Small intestine (tissue), 7 donors: ENCODE measurements at regions not wholly inside any gene's neighbourhood (a gene's known extent, or its start where the extent isn't known, plus 50 kb on each side); places are given as distances from the start of the nearest gene placed in this dataset.
A peak's percentile ranks its signal among the peaks of the same experiment; 100 is the strongest.

Experiments used
- DNase-seq, 2 donors: peaks; one replicate each; pipeline versions ENCODE4 v3.0.0 to v3.0.0-alpha.2; 2013
- FAIRE-seq: peaks from 2 replicates; lab custom pipeline; 2012; peaks lifted over from hg19 to GRCh38; lab: Jason Lieb, UNC
- H3K27ac ChIP-seq, 3 donors: one replicate each; pipeline ENCODE4 v1.5.1; 2013; ENCODE audit warnings: low read length in 2 of 3, mild to moderate bottlenecking in 2 of 3, control low read depth in 1 of 3, inconsistent platforms in 1 of 3, low read depth in 1 of 3, moderate library complexity in 1 of 3
- H3K27me3 ChIP-seq, 3 donors: one replicate each; pipeline ENCODE4 v1.6.1; 2013; ENCODE audit warnings: low read length in 3 of 3, inconsistent platforms in 1 of 3; ENCODE audit not compliant: control insufficient read depth in 3 of 3, insufficient read depth in 3 of 3
- H3K36me3 ChIP-seq, 3 donors: one replicate each; pipeline ENCODE4 v1.6.1; 2013; ENCODE audit warnings: low read length in 3 of 3, inconsistent platforms in 1 of 3, low read depth in 1 of 3, mild to moderate bottlenecking in 1 of 3, moderate library complexity in 1 of 3; ENCODE audit not compliant: control insufficient read depth in 3 of 3, insufficient read depth in 2 of 3
- H3K4me1 ChIP-seq, 3 donors: one replicate each; pipeline ENCODE4 v1.6.1; 2013; ENCODE audit warnings: low read length in 2 of 3, inconsistent platforms in 1 of 3, low read depth in 1 of 3, mild to moderate bottlenecking in 1 of 3, moderate library complexity in 1 of 3; ENCODE audit not compliant: control insufficient read depth in 3 of 3, insufficient read depth in 2 of 3
- H3K4me3 ChIP-seq, 3 donors: one replicate each; pipeline ENCODE4 v1.5.1; 2013; ENCODE audit warnings: low read length in 3 of 3, control low read depth in 1 of 3, inconsistent platforms in 1 of 3, low read depth in 1 of 3, mild to moderate bottlenecking in 1 of 3, moderate library complexity in 1 of 3
- H3K9me3 ChIP-seq, 2 donors: one replicate each; pipeline ENCODE4 v1.6.1; 2013; ENCODE audit warnings: low read depth in 1 of 2, low read length in 1 of 2; ENCODE audit not compliant: control insufficient read depth in 2 of 2, insufficient read depth in 1 of 2
- WGBS, 3 donors: extraction: QIAGEN DNeasy Blood & Tissue Kit; methylation state at CpG; one replicate each; pipeline ENCODE4 v1.1.7; 2013; 5-methylcytosine and 5-hydroxymethylcytosine counted together
- donor health status: healthy with polysubstance abuse.
- donor health status: control.
- donor health status: control.
- donor health status: Bipolar disorder and iron deficiency.
- donor health status: healthy.

GRCh38 chr6:127013865-127014264 is 104.6 kb upstream of the RSPO3 start:
- Histone ChIP-seq H3K27ac (no peak overlapping the region), H3K27me3 (no peaks in the 10 kb centered on the region), H3K36me3 (no peaks in the 10 kb centered on the region), H3K9me3 (no peaks in the 10 kb centered on the region), H3K4me3 (no peak overlapping the region), H3K4me1 (no peaks in the 10 kb centered on the region)
- DNase-seq (no peak), FAIRE-seq (no peak)
- WGBS, 3 donors: 47 to 83% (median 56%) methylated on average over 3 of the region's 3 CpGs

GRCh38 chr6:127015858-127016257 is 102.6 kb upstream of the RSPO3 start:
- Histone ChIP-seq H3K36me3 (no peaks in the 10 kb centered on the region), H3K27ac (no peak overlapping the region), H3K27me3 (no peaks in the 10 kb centered on the region), H3K4me3 (no peak overlapping the region), H3K9me3 (no peaks in the 10 kb centered on the region), H3K4me1 (no peaks in the 10 kb centered on the region)
- DNase-seq (no peak), FAIRE-seq (no peak)

- Histone ChIP-seq H3K36me3 (no peaks in the 10 kb centered on the region), H3K27me3 (no peaks in the 10 kb centered on the region), H3K4me1 (no peaks in the 10 kb centered on the region), H3K27ac (no peak overlapping the region), H3K4me3 (no peak overlapping the region), H3K9me3 (no peaks in the 10 kb centered on the region)
- FAIRE-seq: no peak
- no peak for DNase-seq
- WGBS, 3 donors: 48 to 56% (median 48%) methylated on average over 1 of the region's 1 CpG
Measured at GRCh38 chr6:127019828-127020227, 98.6 kb upstream of the RSPO3 start.

- DNase-seq (peak; percentile 8 to 13), FAIRE-seq (no peak)
- Histone ChIP-seq H3K27me3 (no peaks in the 10 kb centered on the region), H3K4me3 (no peak overlapping the region), H3K9me3 (no peaks in the 10 kb centered on the region), H3K36me3 (no peaks in the 10 kb centered on the region), H3K27ac (no peak overlapping the region), H3K4me1 (no peaks in the 10 kb centered on the region)
- 10 to 36% (median 15%) methylated on average over 7 of the region's 7 CpGs for WGBS, 3 donors
Measured at GRCh38 chr6:127022302-127022701, 96.2 kb upstream of the RSPO3 start.

DNA sequence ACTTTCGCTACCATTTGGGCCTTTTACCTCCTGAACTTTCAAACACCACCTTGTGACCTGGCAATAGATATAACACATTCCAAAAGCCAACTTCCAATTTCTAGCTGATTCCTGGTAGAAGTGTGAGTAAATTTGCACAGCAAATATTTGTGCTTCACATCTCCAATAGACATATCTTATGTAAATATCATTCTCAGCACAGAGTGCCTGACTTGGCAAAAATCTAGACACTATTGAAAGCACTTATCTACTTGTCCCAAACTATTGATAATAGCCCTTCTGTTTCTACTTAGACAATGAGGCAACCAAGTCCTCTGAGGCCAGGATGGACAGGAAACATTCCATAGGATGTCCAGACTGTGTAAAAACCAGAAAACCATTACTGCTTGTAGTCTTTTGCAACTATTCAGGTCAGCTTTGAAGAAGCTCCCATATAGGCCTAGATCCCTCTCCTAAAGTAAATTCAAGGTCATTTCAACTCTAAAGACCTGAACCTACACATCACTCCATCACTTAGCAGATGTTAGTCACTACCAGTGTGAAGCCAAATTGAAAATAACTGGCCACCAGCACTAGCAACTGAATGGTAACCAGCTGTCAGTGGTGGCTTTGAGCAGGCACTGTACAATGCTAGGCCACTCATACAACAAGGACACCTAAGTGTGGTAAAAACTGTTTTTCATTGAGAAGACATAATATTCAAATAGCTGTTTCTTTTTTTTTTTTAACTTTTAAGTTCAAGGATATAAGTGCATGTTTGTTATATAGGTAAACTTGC is 95.3 kb upstream of the RSPO3 start:
- no peak overlapping the region for H3K4me3 ChIP-seq
- H3K27ac ChIP-seq: no peak overlapping the region
- no peaks in the 10 kb centered on the region for H3K4me1 ChIP-seq
- no peak for FAIRE-seq
- DNase-seq: no peak
- no peaks in the 10 kb centered on the region for H3K9me3 ChIP-seq
- 52 to 66% (median 62%) methylated on average over 1 of the region's 1 CpG for WGBS, 3 donors
- no peaks in the 10 kb centered on the region for H3K27me3 ChIP-seq
- H3K36me3 ChIP-seq: no peaks in the 10 kb centered on the region

DNA sequence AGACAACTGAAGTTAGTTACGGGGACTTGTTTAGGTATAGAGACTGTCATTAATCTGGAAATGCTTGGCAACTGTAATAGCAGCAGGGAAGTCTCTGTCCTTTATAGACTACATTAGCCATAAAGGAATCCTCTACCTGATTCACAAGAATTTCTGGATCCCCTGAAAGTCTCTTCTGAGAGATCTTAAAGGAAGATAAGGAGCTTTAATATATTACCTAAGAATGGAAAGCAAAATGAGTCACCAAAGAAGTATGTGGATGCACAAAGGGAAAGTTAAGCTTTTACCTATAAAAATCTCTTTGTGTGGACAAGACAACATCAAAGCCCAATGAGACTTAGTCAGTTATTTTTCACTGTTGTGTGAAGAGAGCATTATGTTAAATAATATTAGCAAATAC is 92.2 kb upstream of the RSPO3 start:
- no peaks in the 10 kb centered on the region for H3K4me1 ChIP-seq
- H3K27me3 ChIP-seq: no peaks in the 10 kb centered on the region
- H3K4me3 ChIP-seq: no peak overlapping the region
- FAIRE-seq (no peak), DNase-seq (no peak)
- H3K9me3 ChIP-seq: no peaks in the 10 kb centered on the region
- WGBS, 3 donors: 89 to 94% (median 91%) methylated on average over 1 of the region's 1 CpG
- no peaks in the 10 kb centered on the region for H3K36me3 ChIP-seq
- no peak overlapping the region for H3K27ac ChIP-seq

DNA sequence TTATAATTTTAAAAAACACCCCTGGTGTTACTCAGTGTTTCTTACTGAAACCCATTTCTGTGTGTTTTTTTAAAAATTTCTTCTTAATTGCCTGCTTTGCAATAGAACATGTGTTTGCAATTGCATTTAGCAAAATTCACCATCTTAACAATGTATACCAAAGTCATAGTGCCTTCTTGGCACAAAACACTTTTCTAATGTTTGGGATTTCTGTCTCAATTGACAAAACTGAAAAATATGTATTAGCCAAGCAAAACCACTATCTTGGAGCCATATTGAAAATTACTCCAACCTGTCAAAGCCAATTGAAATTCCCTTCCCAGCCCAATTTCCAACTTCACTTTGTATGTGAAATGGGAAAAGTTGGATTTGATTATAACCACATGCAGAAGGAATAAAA is 88.4 kb upstream of the RSPO3 start:
- Histone ChIP-seq H3K9me3 (no peaks in the 10 kb centered on the region), H3K4me1 (no peaks in the 10 kb centered on the region)
- FAIRE-seq: no peak

DNA sequence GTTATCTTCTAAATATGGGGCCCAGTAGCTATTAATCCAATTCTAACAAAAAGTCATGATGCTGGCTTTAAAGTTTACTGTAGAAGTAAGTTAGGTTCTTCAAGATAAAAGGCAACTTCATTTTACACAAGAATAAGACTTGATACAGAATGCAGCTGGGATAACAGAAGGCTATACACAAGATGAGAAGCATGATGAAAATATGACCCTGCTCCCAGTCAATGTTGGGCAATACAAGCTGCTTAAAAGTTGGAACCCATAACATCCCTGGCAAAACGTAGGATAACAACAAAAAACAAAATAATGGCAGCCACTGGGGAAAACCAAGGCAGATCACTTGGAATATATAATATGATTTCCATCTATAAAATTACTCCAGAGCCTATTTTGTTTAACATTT is 87.6 kb upstream of the RSPO3 start:
- WGBS, 3 donors: 21 to 32% (median 27%) methylated on average over 1 of the region's 1 CpG
- no peak for DNase-seq
- H3K9me3 ChIP-seq: no peaks in the 10 kb centered on the region
- no peak overlapping the region for H3K27ac ChIP-seq
- no peaks in the 10 kb centered on the region for H3K4me1 ChIP-seq
- FAIRE-seq: no peak
- H3K36me3 ChIP-seq: no peaks in the 10 kb centered on the region
- no peaks in the 10 kb centered on the region for H3K27me3 ChIP-seq
- H3K4me3 ChIP-seq: no peak overlapping the region

More for the DNA sequence above, 88.4 kb upstream of the RSPO3 start:
- H3K36me3 ChIP-seq: no peaks in the 10 kb centered on the region
- DNase-seq: no peak
- no peak overlapping the region for H3K4me3 ChIP-seq
- no peaks in the 10 kb centered on the region for H3K27me3 ChIP-seq
- no peak overlapping the region for H3K27ac ChIP-seq

GRCh38 chr6:127031511-127031910 is 87.0 kb upstream of the RSPO3 start:
- Histone ChIP-seq H3K9me3 (no peaks in the 10 kb centered on the region), H3K36me3 (no peaks in the 10 kb centered on the region), H3K4me3 (no peak overlapping the region), H3K27me3 (no peaks in the 10 kb centered on the region), H3K4me1 (no peaks in the 10 kb centered on the region), H3K27ac (no peak overlapping the region)
- DNase-seq: no peak
- 27 to 55% (median 30%) methylated on average over 1 of the region's 1 CpG for WGBS, 3 donors
- FAIRE-seq: no peak
